HG03060 (cell line): ENCODE measurements at regions not wholly inside any gene's neighbourhood (a gene's known extent, or its start where the extent isn't known, plus 50 kb on each side); places are given as distances from the start of the nearest gene placed in this dataset.
"Not testable (repeated sequence)": the region's sequence is repeated elsewhere in the genome, so short reads cannot be mapped to it uniquely, and the experiment has no call there.

Experiments used
- ATAC-seq: cut with Tn5 transposase; IDR thresholded peaks from one replicate; pipeline ENCODE4 v1.9.1; 2021; ENCODE audit warnings: low read depth, moderate number of reproducible peaks; ENCODE audit not compliant: unreplicated experiment

DNA sequence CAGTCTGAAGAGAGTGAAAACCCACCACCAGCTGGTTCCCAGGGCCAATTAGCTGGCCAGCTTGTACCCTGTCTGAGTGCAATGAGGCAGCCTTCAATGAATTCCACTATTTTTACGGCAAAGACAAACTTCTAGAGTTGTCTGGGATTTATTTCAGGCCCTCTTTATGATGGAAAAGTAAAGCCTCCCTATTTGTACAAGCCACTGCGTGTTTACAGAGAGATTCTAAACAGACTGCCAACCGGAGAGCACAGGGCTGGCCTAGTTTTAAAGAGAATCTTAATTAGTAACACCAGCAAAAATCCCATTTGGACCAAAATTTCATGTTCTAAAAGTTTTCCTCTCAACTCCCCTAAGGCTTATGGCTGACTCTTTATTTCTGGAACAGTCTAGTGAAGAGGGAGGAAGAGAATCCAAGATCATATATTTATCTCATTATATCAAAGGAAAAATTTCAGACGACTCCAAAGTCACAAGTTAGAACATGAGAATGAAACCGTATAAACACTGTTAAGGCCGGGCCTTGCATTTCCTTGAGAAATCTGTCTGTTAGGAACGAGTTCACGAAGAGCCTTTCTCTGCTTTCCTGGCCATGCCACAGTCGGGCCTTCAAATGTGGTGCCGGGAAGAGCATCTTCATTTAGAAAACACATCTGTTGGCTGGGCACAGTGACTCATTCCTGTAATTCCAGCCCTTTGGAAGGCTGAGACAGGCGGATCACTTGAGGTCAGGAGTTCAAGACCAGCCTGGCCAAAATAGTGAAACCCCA lies 724.6 kb upstream of the NRP1 start:
- ATAC-seq, result no peak

DNA sequence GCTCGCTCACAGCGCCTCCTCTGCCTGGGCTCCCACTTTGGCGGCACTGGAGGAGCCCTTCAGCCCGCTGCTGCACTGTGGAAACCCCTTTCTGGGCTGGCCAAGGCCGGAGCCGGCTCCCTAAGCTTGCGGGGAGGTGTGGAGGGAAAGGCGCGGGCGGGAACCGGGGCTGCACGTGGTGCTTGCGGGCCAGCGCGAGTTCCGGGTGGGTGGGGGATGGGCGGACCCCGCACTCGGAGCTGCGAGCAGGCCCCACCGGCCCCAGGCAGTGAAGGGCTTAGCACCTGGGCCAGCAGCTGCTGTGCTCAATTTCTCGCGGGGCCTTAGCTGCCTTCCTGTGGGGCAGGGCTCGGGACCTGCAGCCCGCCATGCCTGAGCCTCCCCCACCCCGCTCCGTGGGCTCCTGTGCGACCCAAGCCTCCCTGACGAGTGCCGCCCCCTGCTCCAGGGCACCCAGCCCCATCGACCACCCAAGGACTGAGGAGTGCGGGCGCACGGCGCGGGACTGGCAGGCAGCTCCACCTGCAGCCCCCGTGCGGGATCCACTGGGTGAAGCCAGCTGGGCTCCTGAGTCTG lies 721.0 kb upstream of the NRP1 start:
- ATAC-seq, result not testable (repeated sequence)

DNA sequence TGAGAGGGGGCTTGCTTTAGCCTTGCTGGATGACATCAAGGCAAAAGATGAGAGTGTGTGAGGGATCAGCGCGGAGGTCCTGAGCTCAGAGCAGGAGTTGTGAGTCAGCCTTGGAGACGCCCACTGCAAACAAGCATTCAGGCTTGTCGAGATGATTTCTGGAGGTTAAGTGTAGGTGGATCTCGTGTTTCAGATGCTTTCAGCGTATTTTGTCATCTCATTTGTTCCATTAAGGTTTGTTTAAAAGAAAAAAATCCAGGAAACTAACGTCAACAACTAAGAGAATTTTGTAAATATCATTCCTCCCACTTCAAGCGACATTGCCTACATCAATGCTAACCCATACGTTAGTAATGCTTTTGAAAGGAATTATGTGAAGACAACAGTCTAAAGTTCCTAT lies 715.4 kb upstream of the NRP1 start:
- no peak for ATAC-seq

DNA sequence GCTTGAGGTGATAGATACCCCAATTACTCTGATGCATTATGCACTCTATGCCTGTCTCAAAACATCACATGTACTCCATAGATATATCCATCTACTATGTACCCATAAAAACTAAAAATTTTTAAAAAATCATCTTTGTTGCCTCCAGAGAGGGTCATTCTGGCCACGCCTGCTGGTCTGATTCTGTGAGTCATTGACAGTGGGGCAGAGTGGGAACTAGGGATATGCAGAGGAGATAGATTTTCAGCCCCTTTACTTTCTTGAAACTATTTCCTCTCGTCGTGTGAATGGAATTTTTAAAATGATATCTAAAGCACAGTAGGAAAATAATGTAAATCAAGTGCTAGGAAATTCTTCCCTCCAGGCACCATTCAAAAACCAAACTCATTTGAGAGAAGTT lies 715.0 kb upstream of the NRP1 start:
- no peak for ATAC-seq

DNA sequence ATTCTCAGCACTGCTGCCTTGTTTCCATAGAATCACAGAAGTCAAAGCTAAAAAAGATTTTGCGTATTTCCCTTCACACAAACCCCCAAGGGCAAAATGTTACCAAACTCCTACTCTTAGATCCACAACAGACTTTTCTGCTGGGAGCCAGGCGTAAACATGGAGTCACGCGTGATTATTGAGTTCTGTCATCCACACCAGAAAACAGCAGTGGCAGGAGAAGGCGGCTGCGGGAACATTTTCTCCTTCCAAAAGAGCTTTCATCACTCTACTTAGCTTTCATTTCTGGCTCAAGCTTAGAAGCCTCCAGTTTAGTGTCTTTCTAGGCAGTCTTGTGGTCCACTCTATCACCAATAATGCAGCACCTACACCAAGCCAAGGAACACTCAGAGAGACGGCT lies 712.9 kb upstream of the NRP1 start:
- no peak for ATAC-seq

DNA sequence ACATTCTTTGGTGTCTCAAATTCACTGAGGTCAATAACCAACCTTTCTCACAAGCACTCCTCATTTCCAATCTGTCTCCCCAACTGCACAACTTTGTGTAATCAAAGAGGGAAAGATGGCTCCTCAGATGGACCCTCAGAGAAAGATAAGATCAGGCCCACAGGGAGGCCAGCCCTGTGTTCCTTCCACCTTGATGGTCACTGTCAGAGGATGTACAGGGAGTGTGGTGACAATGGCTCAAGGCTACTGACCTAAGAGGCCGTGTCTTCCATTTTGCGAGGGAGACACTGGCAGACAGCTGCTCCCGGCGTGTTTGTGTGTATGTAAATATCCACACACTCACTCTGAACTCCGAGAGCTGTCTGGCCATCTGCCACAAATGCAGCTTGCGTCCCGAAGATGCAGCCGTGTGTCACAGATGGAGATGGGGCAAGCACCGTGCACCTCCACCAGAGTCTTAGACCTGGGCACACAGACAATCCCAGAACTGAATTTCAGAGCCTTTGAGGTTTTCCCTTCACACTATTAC lies 712.1 kb upstream of the NRP1 start:
- no peak for ATAC-seq

DNA sequence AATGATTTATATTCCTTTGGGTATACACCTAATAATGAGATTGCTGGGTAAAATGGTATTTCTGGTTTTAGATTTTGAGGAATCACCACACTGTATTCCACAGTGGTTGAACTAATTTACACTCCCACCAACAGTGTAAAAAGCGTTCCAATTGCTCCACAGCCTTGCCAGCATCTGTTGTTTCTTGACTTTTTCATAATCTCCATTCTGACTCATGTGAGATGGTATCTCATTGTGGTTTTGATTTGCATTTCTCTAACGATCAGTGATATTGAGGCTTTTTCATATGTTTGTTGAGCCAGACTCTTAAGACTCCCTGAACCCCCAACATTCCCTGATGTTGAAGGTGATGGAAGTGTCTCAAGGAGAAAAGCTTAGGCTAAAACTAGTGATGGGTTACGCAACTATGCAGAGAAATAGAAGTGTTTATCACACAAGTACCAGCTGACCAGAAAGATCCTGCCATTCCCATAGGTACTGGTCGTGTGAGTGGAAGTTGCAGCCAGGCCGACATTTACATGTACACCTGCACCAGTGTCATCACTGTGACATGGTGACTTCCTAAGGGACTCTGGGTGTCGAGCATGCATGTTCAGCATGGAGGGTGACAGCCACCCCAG lies 711.2 kb upstream of the NRP1 start:
- no peak for ATAC-seq

DNA sequence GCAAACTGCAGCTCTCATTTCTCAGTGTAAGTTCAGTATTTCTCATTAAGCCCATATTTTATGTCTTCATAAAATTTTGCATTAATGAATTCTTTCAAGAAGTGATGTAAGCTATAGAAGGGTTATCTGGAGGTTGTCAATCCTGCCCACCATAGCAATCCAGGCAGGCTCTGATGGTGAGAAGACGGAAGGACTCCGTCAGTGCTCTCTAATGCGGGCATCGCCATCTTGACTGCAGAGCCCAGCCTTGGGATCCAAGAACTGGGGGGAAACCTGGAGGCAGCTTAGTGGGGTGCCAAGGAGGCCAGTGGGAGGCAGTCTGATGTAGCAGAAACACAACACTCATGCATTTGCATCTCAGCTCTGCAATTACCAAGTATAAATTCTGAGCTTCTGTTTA lies 707.4 kb upstream of the NRP1 start:
- no peak for ATAC-seq

DNA sequence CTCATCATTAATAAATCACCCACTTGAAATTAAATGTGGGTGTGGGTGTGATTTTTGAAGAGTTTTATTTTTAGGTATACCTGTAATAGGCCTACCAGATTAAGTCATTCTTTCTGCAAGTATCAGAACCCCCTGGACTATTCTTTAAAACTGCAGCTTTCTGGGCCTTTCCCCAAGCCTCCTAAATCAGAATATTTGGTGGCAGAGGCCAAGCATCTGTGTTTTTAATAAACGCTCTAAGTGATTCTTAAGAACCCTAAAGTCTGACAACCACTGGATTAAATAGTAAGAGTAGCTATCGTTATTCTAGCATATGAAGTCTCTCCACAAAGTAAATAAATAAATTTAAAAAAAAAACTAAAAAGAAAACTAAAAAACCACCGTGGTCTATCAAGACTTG lies 703.0 kb upstream of the NRP1 start:
- no peak for ATAC-seq

DNA sequence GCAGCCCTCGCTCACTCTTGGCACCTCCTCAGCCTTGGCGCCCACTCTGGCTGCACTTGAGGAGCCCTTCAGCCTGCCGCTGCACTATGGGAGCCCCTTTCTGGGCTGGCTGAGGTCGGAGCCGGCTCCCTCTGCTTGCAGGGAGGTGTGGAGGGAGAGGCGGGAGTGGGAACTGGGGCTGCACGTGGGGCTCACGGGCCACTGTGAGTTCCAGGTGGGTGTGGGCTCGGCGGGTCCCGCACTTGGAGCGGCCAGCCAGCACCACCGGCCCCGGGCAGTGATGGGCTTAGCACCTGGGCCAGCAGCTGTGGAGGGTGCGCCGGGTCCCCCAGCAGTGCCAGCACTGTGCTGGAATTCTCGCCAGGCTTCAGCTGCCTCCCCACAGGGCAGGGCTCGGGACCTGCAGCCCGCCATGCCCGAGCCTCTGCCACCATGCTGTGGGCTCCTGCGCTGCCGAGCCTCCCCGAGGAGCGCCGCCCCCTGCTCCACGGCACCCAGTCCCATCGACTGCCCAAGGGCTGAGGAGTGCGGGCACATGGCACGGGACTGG lies 700.8 kb upstream of the NRP1 start:
- ATAC-seq, result not testable (repeated sequence)

DNA sequence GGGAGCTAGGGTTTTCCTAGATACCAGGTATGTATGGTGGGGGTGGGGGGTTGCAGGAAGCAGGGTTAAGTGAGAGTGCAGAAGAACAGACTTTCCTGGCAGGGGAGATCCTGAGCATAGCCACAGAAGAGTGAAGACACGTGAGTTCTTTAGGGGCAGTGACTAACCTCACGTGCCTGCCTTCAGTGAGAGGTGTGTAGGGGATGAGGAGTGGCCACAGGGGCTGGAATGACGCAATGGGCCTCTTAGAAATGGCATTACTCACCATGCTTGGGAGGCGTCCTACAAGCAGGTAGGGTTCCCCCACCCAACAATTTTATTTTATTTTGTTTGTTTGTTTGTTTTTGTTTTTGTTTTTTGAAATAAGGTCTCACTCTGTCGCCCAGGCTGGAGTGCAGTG lies 698.6 kb upstream of the NRP1 start:
- no peak for ATAC-seq

DNA sequence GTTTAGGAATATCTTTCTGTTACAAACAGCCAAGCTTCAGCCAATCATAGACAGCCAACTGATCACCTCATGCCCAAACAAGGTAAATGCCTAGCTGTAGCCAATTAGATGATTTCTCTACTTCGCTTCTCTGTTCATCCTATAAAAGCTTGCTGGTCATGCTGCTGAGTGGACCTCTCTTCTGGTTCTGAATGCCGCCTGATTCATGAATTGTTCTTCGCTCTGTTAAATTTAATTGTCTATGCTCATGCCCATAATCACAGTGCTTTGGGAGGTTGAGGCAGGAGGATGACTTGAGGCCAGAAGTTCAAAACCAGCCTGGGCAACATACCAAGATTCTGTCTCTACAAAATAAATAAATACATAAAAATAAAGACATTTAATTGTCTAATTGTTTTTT lies 698.1 kb upstream of the NRP1 start:
- no peak for ATAC-seq

DNA sequence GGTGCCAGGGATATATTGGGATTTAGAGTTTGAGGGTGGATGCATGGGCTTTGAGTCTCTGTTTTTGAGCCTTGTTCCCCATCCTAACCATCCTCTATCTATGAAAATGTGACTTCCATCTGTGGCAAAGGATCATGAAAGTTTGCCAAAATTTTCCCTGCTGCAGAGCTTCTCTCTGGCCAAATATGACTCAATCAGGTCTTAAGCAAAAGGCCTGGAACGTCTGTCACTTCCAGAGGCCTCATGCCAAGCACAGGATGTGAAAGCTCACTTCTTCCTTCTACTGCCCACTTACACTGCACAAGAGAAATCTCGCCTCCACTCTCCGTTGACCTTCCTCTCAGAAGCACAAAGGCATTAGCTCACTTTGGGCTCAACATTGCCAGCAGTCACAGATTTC lies 696.9 kb upstream of the NRP1 start:
- no peak for ATAC-seq

DNA sequence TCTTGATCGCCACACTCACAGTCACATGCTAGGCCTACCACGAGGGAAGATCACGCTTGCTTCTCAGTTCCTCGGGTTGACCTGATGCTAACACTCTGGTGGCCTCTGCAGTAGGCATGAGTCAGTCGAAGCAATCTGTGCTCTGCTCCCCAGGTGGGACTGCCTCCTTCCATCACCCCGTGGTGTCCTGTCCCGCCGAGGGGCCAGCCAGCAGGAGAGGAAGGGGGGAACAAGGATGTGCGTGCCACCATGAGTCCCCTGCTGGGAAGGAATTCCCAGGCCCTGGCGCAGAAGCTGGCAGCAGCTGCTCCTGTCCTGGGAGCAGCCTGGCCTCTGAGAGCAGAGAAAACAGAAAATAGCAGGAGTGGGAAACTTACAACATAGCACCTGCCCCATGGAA lies 695.0 kb upstream of the NRP1 start:
- no peak for ATAC-seq

DNA sequence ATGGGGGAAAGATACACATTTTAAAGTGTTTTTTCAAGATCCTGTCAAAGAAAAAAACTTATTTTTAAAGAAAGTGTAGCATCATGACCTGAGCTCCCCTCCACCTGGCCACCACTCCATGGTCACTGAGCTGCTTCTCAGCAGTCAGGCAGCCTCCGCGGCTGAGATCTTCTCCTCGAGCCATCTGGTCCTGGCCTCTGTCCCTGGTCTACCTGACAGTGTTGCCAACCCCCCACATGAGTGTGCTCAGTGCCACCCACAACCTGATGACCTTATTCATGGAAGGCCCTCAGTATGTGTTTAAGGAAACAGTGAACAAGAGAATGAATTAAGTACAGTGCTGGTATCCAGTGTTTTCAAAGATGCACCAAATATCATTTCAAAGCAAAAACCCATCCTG lies 694.5 kb upstream of the NRP1 start:
- no peak for ATAC-seq

DNA sequence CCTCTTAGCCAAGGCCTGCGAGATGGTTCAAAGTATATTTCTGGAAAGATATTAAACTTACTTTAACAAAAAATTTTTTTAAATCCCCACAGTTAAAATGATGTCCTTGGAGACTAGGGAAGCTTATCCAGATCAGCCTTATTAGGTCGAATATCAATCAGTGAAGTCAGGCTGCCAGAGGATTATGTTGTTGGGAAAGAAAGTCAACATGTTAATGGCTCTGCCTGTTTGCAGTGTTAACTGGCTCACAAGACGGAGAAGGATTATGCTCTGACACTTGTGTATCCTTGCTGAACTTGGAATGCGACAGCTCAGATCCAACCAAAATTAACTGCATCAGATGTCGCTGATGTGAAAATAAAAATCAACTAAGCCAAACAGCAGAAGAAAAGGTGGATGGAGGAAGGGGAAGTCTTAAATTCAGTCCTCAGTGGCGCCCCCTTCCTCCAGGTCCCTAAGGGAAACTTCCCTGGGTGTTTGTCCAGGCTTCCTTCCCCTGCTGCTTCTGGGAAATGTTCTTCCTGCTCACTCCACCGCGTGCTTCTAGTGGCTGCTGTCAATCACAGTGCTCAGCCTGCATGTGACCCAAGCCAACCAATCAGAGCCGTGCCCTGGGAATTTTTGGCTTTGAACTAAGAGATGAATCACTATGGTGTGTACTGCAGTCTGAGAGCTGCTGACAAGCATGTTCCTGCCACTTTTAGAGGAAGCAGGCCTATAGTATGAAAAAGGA lies 690.4 kb upstream of the NRP1 start:
- ATAC-seq, result no peak

DNA sequence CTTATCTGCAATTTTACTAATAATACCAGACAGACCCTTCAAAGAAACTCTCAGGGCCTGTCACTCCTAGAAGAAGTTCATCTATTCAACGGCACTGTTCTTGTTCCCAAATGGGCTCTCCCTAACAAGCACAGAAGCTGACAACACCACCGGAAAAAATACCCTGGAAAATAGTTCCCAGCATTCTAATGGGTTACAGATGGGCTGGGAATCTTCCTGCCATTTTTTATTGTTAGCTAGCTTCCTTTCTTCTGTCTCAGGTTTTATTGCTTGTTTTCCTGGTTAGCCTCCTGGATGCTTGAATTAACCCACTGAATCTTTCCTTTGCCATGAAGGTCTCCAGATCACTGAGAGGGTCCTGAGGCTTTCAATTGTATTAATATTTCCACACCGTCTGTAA lies 689.8 kb upstream of the NRP1 start:
- no peak for ATAC-seq

DNA sequence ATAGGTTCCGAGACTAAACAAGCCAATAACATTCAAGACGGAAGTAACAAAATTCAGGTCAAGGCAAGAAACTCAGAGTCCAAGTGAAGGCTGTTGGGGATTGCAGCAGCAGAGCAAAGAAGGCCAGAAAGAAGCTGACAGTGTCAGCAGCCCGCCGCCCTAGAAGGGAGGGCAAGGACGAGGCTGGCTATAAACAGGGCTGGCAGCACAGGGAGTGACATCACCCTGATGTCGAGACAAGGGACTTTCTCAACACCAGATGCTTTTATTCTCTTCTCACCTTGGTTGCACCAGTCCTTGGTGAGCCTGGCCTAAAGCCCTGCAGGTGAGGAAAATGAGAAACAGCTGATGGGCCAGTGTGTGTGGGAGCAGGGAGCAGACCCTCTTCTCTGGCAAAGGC lies 687.7 kb upstream of the NRP1 start:
- ATAC-seq, result no peak

DNA sequence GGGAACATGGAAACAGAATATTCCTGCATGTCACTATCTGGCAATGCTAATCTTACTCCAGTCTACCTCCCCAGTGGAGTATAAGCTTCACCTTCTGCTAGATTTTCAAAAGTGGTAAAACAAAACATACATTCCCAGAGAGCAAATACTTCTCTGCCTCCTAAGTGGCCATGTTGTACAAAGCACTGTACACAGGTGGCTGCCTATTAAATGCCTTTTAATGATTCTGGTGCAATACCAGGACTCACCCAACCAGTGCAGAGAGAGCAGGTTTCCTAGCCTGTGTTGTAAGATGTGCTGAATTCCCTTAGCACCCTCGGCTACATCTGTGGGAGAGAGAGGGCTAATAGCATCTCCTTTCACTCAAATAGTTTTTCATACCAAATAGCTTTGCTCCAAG lies 684.3 kb upstream of the NRP1 start:
- ATAC-seq, result no peak

DNA sequence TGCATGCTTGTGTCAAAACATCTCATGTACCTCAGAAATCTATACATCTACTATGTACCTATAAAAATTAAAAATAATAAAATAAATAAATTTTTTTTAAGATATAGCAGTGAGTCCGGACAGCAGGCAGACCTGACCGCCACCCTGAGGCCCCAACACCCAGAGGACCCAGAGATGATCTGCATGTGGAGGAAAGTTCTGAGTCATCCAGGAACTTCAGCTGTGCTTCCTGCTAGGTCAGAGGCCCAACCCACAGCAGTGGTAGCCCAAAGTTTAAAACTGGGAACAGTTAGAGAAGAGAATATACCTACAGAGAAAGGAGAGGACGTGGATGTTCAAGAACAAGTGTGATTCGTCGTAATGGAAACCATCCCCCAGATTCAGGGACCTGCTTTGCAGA lies 683.7 kb upstream of the NRP1 start:
- no peak for ATAC-seq

DNA sequence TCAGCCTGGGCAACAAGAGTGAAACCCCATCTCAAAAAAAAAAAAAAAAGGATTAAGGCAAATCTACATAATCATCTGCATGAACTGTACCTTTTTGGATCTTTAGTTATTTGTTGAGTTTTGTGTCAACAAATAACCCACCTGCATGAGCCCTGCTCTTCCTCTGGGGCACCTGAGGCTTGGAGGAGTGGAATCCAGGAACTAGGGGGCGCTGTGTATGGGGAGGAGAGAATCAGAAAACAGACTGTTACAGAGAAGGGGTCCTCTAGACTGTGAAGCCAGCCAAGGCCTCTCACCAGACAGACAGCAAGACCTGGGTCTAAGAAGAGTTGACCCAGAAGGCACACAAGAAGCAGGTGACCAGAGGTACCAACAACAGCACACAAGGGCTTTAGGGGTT lies 682.8 kb upstream of the NRP1 start:
- no peak for ATAC-seq
